NCI-H1436 treated with DMSO at 0.1 percent for 48 hours (cell line): ENCODE measurements at regions not wholly inside any gene's neighbourhood (a gene's known extent, or its start where the extent isn't known, plus 50 kb on each side); places are given as distances from the start of the nearest gene placed in this dataset.
"Not testable (repeated sequence)": the region's sequence is repeated elsewhere in the genome, so short reads cannot be mapped to it uniquely, and the experiment has no call there.

Experiments
- DNase-seq: peaks from one replicate; lab custom pipeline; 2025; lab: John Stamatoyannopoulos, UW

GRCh38 chr2:122070241-122070731, 314.8 kb downstream of the TSN start:
- DNase-seq, result no peak

- DNase-seq, result no peak
Measured at GRCh38 chr2:122072666-122073065, 317.2 kb downstream of the TSN start.

DNA sequence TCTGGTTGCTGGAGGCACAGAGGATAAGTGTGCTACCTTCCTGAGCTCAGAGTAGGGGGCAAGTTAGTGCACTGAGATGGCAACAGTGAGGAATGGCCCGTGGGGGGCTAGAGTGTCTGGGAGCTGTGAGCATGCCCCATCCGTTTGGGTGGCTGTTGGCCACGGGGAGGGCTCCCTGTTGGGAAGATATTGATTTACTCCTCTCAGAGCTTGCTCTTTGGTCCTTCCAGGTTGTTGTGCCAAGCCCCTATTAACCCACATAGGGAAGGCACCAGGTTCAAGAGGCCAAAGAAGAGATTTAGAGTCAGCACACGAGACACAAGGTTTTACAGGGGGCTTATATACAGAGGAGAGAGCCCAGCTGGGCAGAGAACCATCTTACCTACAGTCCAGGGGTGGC, 318.8 kb downstream of the TSN start:
- no peak for DNase-seq

DNA sequence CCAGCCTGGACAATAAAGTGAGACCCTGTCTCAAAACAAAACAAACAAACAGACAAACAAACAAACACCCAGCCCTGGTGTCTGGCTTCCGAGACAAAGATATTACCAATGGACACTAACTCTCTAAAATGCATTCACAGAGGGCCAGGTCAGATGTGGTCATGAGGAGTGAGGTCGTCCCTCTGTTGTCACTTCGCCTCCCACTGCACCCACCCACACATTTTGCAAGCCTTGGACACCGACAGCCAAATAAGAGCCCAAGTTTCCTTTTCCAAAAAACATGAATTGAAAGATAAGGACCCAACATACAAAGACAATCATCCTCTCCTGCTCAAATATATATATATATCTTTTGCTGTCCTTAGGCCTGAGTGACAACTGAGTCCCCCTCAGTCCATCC, 319.9 kb downstream of the TSN start:
- DNase-seq, result no peak

DNA sequence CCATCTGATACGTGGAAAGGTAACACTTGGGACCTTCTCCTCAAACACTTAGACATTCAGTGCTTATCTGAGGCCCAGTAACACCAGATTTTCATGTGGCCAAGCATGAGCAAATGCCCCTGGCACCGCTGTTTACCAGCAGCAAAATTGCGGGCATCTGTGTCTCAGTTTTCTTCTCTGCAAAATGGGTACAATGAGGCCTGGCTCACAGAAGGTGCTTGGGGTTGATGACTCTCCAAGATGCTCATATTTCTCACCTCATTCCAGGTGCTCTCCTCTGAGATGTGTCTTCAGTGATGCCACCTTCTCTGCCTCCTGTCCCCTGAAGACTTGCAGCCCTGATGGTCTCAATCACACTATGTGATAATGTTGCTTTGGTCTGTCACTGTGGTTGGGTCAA, 321.7 kb downstream of the TSN start:
- DNase-seq, result no peak

DNA sequence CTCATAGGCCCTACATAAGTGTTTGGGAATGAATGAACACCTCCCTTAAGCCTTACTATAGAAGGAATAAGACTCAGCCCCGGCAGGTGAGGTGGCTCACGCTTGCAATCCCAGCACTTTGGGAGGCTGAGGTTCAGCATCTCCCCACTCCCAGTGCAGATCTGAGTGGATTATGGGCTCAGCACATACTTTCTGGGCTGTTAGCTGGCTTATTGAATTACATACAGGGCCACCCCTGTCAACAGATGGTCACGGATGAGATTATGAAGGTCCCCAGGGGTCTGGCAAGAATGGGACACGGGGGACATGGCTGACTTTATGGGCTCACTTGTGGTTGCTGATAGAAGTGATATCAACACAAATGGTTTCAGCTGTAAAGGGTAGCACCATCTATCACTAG, 322.3 kb downstream of the TSN start:
- no peak for DNase-seq

GRCh38 chr2:122078451-122078850, 323.0 kb downstream of the TSN start:
- DNase-seq, result no peak

DNA sequence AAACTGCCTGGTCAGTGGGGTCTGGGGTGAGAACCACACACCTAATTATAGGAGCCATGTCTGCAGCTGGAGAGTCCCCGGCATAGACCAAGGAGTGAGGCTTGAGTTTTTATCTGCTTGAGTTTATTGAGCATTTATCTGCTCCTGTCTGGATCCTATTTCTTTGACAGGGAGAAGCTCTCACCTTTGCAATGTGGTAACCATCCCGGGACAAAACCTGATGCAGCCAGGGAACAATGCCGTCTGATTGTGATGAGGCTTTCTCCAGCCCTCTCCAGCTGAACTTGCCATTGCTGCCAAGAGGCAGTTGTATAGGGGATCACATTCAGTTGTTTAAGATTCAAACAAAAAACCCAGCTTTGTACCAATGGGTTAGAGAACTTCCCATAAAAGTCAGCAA, 324.4 kb downstream of the TSN start:
- no peak for DNase-seq

DNA sequence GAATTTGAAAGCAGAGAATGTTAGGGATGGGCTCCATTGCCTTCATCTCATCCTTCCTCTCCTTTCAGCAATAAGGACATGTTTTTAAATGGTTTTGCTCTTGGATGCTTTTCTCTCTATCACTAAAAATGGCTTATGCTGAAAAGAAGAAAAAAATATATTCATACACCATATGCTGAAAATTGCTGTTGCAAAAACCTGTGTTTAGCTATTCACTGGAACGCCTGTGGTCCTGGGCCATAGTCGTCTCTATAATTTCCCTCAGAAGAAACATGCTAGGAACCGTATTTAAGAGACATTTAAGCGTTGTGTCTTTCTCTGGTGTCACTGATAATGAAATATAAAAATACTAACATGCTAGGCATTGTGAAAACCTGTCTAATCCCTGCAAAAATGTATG, 324.9 kb downstream of the TSN start:
- DNase-seq, result no peak

DNA sequence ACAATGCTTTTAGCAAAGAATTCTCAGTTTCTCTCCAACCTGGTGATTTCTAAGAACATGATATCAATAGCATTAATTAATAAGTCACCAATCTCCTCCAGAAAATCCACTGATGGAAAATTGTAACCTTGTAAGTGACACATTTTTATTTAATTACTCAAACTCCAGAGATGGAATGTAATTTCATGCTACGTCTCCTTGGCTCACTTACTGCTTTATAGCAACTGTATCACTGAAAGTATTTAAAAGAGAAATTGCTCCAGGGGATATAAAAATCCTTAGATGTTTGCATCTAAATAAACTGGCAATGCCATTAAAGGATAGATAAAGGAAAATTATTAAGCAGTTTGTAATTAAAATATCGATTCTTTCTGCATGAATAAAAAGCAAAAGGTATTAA, 325.4 kb downstream of the TSN start:
- no peak for DNase-seq

GRCh38 chr2:122081751-122082150, 326.3 kb downstream of the TSN start:
- DNase-seq, result no peak

DNA sequence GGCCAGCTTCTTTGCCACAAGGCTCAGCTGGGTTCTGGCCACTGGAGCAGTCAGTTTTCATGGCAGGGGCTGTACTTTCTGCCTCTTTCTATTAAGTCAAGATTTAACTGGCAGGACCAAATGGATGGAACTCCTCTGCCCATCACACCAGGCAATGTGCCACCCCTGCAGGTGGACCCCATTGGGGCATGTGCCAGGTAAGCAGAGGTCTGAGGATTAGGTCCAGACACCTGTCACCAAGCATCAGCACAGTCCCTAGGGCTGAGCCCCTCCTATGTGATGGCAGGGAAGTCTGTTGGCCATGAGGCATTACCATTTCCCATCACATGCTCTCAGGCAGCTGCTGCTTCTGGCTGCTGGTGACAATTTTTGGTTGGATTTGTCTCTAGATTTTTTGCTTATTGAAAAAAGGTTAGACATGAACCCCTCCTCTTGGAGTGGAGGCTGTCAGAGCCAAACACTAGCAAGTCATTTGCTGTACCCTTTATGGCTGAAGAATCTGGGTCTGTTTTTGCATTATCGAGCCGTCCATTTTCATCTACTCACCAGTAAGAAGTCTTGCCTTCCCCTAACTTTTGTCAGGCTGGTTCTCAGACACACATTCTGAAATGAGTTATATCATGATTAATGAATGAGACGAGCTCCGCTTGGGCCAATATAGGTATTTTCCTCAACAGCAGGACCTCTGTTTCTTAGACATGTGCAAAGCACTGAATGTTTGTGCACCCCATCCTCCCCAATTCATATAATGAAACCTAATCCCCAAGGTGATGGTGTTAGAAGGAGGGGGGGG, 328.0 kb downstream of the TSN start:
- DNase-seq, result no peak

DNA sequence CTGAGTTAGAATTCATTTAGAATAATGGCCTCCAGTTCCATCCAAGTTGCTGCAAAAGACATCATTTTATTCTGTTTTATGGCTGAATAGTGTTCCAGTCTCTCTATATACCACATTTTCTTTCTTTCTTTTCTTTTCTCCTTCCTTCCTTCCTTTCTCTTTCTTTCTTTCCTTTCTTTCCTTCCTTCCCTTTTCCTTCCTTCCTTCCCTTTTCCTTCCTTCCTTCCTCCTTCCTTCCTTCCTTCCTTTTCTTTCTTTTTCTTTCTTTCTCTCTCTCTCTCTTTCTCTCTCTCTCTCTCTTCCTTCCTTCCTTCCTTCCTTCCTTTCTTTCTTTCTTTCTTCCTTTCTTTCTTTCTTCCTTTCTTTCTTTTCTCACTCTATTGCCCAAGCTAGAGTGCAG, 330.2 kb downstream of the TSN start:
- not testable (repeated sequence) for DNase-seq

DNA sequence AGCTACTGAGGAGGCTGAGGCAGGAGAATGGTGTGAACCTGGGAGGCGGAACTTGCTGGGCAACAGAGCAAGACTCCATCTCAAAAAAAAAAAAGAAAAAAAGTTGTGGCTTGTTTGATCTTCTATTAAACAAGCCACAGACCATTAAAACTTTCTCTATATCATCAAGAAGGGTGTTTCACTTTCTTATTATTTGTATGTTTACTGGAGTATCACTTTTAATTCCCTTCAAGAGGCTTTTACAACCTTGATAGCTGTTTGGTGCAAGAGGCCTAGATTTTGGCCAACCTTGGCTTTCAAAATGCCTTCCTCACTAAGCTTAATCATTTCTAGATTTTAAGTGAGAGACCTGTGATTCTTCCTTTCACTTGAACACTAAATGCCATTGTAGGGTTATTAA, 339.1 kb downstream of the TSN start:
- DNase-seq, result no peak

GRCh38 chr2:122096761-122097160, 341.3 kb downstream of the TSN start:
- no peak for DNase-seq

DNA sequence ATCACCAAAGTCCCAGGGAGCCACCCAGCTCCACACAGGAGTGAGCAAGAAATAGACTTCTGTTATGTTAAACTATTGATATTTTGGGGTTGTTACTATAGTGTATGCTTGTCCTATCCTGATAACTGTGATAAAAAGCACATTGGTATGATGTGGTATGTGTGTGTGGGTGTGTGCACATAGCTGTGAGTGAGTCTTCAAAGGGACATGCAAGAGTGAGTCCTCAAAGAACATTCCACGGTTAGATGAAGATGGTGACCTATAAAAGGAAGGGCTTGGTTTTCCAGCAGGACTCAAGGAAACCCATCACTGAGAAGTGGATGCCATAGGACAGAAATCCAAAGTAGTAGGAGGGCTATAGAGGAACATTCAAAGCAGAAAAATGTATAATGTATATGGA, 342.9 kb downstream of the TSN start:
- no peak for DNase-seq

DNA sequence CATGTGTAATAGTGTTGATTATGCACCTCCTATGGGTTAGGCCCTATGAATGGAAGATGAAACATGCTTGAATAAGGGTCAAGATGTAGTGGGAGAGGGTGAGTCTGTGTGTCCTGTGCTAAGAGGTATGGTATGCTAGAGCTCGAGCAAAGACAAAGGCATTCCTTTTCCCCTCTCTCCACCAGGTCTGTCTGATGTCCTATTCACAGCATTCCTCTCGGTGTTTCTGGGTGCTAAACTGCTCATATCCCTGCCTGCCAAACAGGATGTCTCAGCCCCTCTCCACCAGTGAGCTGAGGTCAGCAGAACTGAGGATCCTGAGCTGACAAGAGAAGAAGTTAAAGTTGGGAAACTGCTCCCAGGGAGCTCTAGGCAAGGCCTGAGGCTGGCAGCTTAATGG, 344.9 kb downstream of the TSN start:
- DNase-seq, result no peak

GRCh38 chr2:122100756-122101155, 345.3 kb downstream of the TSN start:
- DNase-seq, result no peak

- no peak for DNase-seq
Measured at GRCh38 chr2:122101319-122101718, 345.9 kb downstream of the TSN start.

DNA sequence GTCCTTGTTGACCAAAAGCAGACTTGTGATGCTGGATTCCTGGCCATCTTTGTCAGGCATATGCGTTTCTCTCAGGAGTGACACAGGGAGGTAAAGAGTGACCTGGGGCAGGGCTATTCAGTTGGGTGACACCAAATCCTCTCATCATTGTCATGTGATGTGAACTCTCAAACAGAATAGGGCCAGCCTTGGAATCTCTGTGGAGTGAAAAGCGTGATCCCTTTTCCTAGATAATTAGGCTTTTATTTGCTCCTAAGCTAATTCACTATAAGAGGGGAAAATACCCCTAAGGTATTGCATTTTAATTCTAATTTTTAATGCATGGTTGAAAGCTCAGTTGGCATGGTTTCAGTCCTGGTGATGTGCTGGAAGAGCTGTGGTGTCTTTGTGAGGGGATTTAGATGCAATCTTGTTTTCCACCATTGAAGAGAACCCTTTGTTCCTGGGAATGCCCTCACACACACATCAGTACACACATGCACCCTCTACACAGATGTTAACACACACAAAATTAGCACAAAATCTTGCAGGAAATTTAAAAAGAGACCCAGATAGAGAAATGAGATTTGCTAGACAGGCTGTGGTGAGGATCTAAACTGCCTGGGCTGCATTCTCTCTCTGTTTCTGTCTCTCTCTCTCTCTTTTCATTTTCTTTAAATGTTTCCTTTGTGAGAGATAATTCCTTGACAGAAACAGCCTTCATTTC, 349.9 kb downstream of the TSN start:
- DNase-seq, result no peak

GRCh38 chr2:122105877-122106206, 350.4 kb downstream of the TSN start:
- DNase-seq, result no peak

- no peak for DNase-seq
Measured at GRCh38 chr2:122108186-122108585, 352.7 kb downstream of the TSN start.

DNA sequence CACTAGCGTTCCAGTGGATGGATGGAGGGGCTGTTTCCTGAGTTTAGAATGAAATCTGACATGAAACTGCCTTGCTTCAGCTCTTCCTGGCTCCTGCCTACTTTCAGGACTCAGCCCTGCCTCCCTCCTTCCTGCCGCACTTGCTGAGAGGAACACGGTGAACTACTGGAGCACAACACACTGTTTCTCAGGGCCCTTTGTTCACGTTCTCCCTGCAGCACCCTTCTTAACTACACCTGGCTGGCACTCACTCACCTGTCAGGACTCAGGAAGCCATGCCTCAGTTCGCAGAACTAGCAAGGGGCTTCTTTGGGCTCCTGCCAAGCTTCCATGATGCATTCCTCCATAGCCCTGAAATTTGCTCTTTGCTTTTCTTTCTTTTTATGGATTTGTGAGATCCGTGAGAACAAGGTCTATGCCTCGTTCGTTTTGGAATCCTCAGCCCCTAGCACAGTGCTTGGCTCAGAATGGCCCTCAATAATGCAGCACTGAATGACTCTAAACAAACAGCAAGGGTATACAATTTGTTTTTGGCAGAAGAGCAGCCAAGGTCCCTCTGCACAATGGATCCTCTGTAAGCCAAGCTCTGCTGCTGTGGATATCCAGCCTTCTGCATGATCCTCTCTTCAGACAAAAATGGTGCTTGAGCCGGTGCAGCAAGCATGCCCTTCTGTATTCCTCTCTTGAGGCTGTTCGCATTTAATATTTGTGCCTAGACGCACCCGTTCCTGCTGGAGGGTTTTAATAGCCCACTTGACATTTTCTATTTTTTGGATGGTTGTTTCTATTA, 357.0 kb downstream of the TSN start:
- no peak for DNase-seq
